ENCODE measurements at regions not wholly inside any gene's neighbourhood (a gene's known extent, or its start where the extent isn't known, plus 50 kb on each side); places are given as distances from the start of the nearest gene placed in this dataset.

DNA sequence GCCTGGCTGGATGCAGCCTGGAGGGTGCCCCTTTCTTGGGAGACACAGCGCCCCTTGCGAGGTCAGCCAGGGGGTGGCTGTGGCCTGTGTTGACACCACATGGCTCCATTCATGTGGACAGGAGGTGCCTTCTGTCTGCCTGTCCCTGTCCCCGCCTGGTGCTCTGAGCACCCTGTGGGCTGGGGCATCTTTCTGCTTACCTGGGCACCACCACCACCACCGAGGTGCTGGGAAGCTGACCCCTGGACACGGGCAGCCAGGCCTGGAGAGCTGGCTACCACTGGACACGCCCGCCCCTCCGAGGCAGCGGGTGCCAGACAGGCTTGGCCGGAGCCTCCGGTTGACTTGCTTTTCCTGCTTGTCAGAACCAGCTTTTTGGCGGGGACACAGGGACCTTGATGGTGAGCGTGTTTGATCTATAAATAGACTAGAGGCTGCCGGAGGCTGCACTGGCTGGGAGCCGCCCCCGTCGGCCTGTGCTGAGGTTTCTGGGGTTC is 121.3 kb upstream of the GSE1 start:
- in situ Hi-C loops (cut with MboI; ENCODE audit: low pct_unique_long_range_greater_than_20kb, low sequenced_read_pairs, unreplicated experiment), result loop anchor here (10.0 kb wide), 1 partner anchor 113 kb away; no protein-coding TSS in a partner anchor
- TF ChIP-seq, protein P1, sequence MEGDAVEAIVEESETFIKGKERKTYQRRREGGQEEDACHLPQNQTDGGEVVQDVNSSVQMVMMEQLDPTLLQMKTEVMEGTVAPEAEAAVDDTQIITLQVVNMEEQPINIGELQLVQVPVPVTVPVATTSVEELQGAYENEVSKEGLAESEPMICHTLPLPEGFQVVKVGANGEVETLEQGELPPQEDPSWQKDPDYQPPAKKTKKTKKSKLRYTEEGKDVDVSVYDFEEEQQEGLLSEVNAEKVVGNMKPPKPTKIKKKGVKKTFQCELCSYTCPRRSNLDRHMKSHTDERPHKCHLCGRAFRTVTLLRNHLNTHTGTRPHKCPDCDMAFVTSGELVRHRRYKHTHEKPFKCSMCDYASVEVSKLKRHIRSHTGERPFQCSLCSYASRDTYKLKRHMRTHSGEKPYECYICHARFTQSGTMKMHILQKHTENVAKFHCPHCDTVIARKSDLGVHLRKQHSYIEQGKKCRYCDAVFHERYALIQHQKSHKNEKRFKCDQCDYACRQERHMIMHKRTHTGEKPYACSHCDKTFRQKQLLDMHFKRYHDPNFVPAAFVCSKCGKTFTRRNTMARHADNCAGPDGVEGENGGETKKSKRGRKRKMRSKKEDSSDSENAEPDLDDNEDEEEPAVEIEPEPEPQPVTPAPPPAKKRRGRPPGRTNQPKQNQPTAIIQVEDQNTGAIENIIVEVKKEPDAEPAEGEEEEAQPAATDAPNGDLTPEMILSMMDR (IDR thresholded peaks at IDR 0.05; ENCODE audit: extremely low read depth, insufficient read depth, missing control alignments), result no peak
- DNase-seq (ENCODE audit: low spot score), result no peak

DNA sequence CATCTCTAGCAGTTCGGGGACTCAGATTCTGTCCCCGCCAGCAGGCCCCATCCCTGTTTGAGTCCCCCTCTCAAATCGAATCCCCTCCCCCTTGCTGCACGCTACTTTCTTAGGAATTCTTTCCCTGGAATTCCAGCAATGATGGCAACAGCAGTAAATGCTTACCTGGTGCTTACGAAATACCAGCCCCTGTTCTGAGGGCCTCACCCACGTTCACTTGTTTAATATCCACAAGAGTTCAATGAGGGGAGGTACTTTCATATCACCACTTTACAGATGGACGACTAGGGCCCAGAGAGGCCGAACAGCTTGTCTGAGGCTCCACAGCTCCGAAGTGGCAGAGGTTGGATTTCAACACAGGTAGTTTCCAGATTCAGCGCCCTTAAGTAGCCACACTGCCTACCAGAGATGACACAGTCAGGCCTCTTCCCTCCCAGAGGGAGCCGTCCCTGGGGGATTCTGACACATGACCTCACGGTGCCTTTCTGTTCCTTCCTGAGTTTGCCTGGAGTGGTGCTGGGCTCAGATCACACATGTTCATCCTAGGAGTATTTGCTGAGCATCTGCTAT is 120.7 kb upstream of the GSE1 start:
- in situ Hi-C loops (cut with MboI; ENCODE audit: low pct_unique_long_range_greater_than_20kb, low sequenced_read_pairs, unreplicated experiment), result loop anchor here (10.0 kb wide), 1 partner anchor 112 kb away; no protein-coding TSS in a partner anchor
- DNase-seq (ENCODE audit: low spot score), result no peak

DNA sequence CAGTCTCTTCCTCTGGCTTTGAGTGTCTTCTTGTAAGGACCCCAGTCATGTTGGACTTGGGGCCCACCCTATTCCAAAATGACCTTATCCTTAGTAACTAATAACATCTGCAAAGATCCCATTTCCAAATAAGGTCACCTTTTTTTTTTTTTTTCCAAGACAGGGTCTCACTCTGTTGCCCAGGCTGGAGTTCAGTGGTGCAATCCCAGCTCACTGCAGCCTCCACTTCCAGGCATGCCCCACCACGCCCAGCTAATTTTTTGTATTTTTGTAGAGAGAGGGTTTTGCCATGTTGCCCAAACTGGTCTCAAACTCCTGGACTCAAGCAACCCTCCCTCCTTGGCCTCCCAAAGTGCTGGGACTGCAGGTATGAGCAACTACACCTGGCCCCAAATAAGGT is 118.8 kb upstream of the GSE1 start:
- in situ Hi-C loops (cut with MboI; ENCODE audit: low pct_unique_long_range_greater_than_20kb, low sequenced_read_pairs, unreplicated experiment), result loop anchor here (10.0 kb wide), 1 partner anchor 110 kb away; no protein-coding TSS in a partner anchor
- DNase-seq (ENCODE audit: low spot score), result no peak
- TF ChIP-seq, protein P1 (IDR thresholded peaks at IDR 0.05; ENCODE audit: extremely low read depth, insufficient read depth, missing control alignments), result no peak

More for the DNA sequence above, 120.7 kb upstream of the GSE1 start:
- TF ChIP-seq, protein P1 (IDR thresholded peaks at IDR 0.05; ENCODE audit: extremely low read depth, insufficient read depth, missing control alignments), result no peak

DNA sequence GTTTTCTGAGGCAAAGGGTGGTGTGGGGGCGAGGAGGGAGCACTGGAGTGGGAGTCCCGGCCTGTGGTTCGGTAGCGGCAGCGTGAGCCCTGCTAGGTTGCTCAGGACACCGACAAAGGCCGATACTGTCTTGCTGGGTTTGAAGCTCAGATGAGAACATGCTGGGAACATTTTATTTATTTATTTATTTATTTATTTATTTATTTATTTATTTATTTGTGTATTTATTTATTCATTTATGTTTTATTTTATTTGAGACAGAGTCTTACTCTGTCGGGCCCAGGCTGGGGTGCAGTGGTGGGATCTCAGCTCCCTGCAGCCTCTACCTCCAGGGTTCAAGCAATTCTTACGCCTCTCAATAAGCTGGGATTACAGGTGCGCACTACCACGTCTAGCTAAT is 117.9 kb upstream of the GSE1 start:
- TF ChIP-seq, protein P1 (IDR thresholded peaks at IDR 0.05; ENCODE audit: extremely low read depth, insufficient read depth, missing control alignments), result no peak
- DNase-seq (ENCODE audit: low spot score), result no peak
- in situ Hi-C loops (cut with MboI; ENCODE audit: low pct_unique_long_range_greater_than_20kb, low sequenced_read_pairs, unreplicated experiment), result loop anchor here (10.0 kb wide), 1 partner anchor 110 kb away; no protein-coding TSS in a partner anchor

DNA sequence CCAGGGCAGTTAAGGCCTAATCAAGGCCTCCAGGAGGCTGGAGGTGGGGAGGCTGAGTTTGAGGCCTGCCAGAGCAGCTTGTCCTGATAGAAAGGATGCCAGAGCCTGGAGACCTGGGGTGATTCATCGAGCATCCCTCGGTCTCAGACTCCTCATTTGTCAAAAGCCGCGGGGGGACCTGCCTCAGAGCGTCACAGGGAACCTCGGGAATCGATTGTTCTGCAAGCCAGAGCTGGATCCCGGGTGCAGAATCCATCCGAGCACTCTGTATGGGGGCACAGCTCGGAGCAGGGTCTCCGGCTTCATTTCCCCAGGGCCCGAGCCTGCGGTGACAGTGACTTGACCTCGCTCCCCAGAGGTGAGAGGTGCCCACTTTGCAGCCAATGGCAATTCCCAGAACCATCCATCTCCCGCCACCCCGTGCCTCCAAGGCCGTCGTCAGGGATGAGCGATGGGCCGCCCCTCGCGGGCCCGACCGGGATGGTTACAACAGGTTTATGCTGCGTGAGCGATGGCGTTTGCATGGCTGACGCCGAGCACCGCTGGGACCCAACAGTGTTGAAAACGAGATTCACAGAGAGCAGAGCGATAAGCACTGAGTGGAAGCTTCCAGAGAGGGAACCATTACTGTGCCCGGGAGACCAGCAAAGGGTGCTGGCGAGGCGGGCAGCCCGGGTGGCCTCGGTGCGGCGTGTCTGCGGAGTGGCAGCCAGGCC is 117.1 kb upstream of the GSE1 start:
- TF ChIP-seq, protein P1 (IDR thresholded peaks at IDR 0.05; ENCODE audit: extremely low read depth, insufficient read depth, missing control alignments), result no peak
- no peak for DNase-seq (ENCODE audit: low spot score)
- in situ Hi-C loops (cut with MboI; ENCODE audit: low pct_unique_long_range_greater_than_20kb, low sequenced_read_pairs, unreplicated experiment), result loop anchor here (10.0 kb wide), 1 partner anchor 109 kb away; no protein-coding TSS in a partner anchor

DNA sequence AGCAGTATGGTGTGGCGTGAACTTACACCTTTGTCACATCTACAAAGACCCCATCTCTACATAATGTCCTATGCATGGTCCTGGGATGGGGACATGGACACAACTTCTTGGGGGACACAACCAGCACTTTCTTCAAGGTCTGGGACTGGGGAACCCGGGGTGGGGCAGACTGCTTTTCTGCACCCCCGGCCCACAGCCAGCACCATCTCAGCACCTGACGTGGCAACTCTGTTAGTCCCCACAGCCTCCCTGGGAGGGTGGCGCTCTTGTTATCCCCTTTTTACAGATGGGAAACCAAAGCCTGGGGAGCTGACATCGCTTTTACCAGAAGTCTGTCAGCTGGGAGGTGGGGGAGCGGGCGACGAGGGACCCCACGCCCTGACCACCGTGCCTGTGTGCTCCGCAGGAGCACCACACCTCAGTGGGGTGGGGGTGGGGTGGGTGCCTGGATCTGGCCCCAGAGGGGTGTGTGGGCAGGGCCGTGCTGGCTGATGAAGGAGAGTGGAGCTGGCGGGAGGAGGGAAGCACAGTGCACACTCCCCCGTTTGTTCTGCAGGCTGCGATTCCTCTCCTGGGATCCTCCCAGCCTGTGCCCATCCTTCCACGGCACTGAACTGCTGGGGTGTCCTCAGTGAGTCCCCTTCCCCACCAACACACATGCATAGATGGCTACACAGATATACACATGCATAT is 115.4 kb upstream of the GSE1 start:
- in situ Hi-C loops (cut with MboI; ENCODE audit: low pct_unique_long_range_greater_than_20kb, low sequenced_read_pairs, unreplicated experiment), result loop anchor here (10.0 kb wide), 1 partner anchor 107 kb away; no protein-coding TSS in a partner anchor
- DNase-seq (ENCODE audit: low spot score), result no peak
- TF ChIP-seq, protein P1 (IDR thresholded peaks at IDR 0.05; ENCODE audit: extremely low read depth, insufficient read depth, missing control alignments), result no peak
